Liver (tissue), 3 donors: ENCODE measurements at regions not wholly inside any gene's neighbourhood (a gene's known extent, or its start where the extent isn't known, plus 50 kb on each side); places are given as distances from the start of the nearest gene placed in this dataset.

Source experiments
- CTCF ChIP-seq: fragments of 150-350 bp; IDR thresholded peaks from 2 replicates; pipeline ENCODE4 v1.5.1; 2017; ENCODE audit warnings: improper control_type of control experiment, low read depth, low read length; ENCODE audit not compliant: missing input control
- EGR1 ChIP-seq, 2 donors: IDR thresholded peaks; 2 replicates each; pipeline ENCODE4 v1.6.1; 2016 to 2018; ENCODE audit warnings: antibody characterized with exemption in 2 of 2, low read depth in 2 of 2
- FOXA1 ChIP-seq: IDR thresholded peaks from 2 replicates; pipeline ENCODE4 v1.6.1; 2016; ENCODE audit warnings: antibody characterized with exemption
- HNF4G ChIP-seq: IDR thresholded peaks from 2 replicates; pipeline ENCODE4 v1.6.1; 2016; ENCODE audit warnings: antibody characterized with exemption
- JUND ChIP-seq, 2 donors: IDR thresholded peaks; 2 replicates each; pipeline ENCODE4 v1.6.1; 2016; ENCODE audit warnings: antibody characterized with exemption in 2 of 2
- RAD21 ChIP-seq, 2 donors: IDR thresholded peaks; 2 replicates each; pipeline ENCODE4 v1.6.1; 2016; ENCODE audit warnings: antibody characterized with exemption in 2 of 2, mild to moderate bottlenecking in 2 of 2
- SP1 ChIP-seq: IDR thresholded peaks from 2 replicates; pipeline ENCODE4 v1.6.1; 2018; ENCODE audit warnings: antibody characterized with exemption, mild to moderate bottlenecking
- ZBTB33 ChIP-seq: IDR thresholded peaks from 2 replicates; pipeline ENCODE4 v1.6.1; 2016; ENCODE audit warnings: antibody characterized with exemption
- TF ChIP-seq, protein P1 (sequence below): IDR thresholded peaks from 2 replicates; pipeline ENCODE4 v1.6.1; 2016; ENCODE audit warnings: antibody characterized with exemption, mild to moderate bottlenecking
- TF ChIP-seq, protein P2 (sequence below): IDR thresholded peaks from 2 replicates; pipeline ENCODE4 v1.6.1; 2016; ENCODE audit warnings: antibody characterized with exemption
- TF ChIP-seq, protein P3 (sequence below): IDR thresholded peaks from 2 replicates; pipeline ENCODE4 v1.6.1; 2016; ENCODE audit warnings: antibody characterized with exemption
- donor health status: healthy.
- donor health status: healthy.

DNA sequence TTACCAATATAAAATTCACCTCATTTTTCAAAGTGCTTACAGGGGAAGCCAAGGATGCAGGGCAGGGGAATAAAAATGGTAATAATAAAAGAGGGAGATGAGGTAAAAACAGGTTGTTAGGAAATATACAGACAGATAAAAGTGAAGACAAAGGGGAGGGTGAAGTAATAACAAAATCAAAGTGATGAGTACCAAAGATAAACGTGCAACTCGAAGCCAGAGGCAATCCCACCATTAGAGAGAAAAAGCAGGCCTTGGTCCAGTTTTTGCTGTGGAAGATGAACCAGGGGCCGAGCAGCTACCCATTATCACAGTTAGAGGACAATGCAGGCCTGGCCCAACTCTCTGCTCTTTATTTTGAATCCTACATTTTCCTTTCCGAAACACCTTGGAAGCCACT is 99.6 kb upstream of the UPP2 start:
- no peak for TF ChIP-seq CTCF
- no peak for TF ChIP-seq EGR1 (IDR thresholded peaks at IDR 0.05; ENCODE audit: low read depth in 2 of 2)
- TF ChIP-seq, protein P1, sequence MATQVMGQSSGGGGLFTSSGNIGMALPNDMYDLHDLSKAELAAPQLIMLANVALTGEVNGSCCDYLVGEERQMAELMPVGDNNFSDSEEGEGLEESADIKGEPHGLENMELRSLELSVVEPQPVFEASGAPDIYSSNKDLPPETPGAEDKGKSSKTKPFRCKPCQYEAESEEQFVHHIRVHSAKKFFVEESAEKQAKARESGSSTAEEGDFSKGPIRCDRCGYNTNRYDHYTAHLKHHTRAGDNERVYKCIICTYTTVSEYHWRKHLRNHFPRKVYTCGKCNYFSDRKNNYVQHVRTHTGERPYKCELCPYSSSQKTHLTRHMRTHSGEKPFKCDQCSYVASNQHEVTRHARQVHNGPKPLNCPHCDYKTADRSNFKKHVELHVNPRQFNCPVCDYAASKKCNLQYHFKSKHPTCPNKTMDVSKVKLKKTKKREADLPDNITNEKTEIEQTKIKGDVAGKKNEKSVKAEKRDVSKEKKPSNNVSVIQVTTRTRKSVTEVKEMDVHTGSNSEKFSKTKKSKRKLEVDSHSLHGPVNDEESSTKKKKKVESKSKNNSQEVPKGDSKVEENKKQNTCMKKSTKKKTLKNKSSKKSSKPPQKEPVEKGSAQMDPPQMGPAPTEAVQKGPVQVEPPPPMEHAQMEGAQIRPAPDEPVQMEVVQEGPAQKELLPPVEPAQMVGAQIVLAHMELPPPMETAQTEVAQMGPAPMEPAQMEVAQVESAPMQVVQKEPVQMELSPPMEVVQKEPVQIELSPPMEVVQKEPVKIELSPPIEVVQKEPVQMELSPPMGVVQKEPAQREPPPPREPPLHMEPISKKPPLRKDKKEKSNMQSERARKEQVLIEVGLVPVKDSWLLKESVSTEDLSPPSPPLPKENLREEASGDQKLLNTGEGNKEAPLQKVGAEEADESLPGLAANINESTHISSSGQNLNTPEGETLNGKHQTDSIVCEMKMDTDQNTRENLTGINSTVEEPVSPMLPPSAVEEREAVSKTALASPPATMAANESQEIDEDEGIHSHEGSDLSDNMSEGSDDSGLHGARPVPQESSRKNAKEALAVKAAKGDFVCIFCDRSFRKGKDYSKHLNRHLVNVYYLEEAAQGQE: no peak
- TF ChIP-seq, protein P2, sequence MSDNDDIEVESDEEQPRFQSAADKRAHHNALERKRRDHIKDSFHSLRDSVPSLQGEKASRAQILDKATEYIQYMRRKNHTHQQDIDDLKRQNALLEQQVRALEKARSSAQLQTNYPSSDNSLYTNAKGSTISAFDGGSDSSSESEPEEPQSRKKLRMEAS: no peak
- TF ChIP-seq, protein P3, sequence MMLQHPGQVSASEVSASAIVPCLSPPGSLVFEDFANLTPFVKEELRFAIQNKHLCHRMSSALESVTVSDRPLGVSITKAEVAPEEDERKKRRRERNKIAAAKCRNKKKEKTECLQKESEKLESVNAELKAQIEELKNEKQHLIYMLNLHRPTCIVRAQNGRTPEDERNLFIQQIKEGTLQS: no peak
- TF ChIP-seq RAD21 (IDR thresholded peaks at IDR 0.05): no peak
- TF ChIP-seq HNF4G: no peak
- no peak for TF ChIP-seq ZBTB33
- no peak for TF ChIP-seq JUND (IDR thresholded peaks at IDR 0.05)
- TF ChIP-seq SP1: no peak
- no peak for TF ChIP-seq FOXA1
